ENCODE measurements at regions not wholly inside any gene's neighbourhood (a gene's known extent, or its start where the extent isn't known, plus 50 kb on each side); places are given as distances from the start of the nearest gene placed in this dataset.

- TF ChIP-seq BACH1 (IDR thresholded peaks at IDR 0.05; ENCODE audit: low read length) = no peak
- TF ChIP-seq ATF2 (IDR thresholded peaks at IDR 0.05; ENCODE audit: low read length) = no peak
- TF ChIP-seq SAP30 (IDR thresholded peaks at IDR 0.05; ENCODE audit: insufficient read depth, insufficient replicate concordance, low read length) = no peak
- TF ChIP-seq, protein P1, sequence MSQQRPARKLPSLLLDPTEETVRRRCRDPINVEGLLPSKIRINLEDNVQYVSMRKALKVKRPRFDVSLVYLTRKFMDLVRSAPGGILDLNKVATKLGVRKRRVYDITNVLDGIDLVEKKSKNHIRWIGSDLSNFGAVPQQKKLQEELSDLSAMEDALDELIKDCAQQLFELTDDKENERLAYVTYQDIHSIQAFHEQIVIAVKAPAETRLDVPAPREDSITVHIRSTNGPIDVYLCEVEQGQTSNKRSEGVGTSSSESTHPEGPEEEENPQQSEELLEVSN (IDR thresholded peaks at IDR 0.05) = no peak
- no peak for TF ChIP-seq GTF2F1 (IDR thresholded peaks at IDR 0.05; ENCODE audit: borderline replicate concordance, low read depth, low read length)
These were observed 80.4 kb upstream of the SPTLC3 start (continued) for GRCh38 chr20:12928358-12928754.

All from H1 (cell line).